Left cardiac atrium (tissue), 4 donors: ENCODE measurements at regions not wholly inside any gene's neighbourhood (a gene's known extent, or its start where the extent isn't known, plus 50 kb on each side); places are given as distances from the start of the nearest gene placed in this dataset.
A peak's percentile ranks its signal among the peaks of the same experiment; 100 is the strongest.

ENCODE experiments used
- ATAC-seq, 2 donors: fragments of 200-7000 bp; cut with Tn5 transposase; one replicate each; pipeline ENCODE4 v1.9.1; 2020; ENCODE audit warnings: mild to moderate bottlenecking in 2 of 2, moderate library complexity in 2 of 2
- DNase-seq: peaks from one replicate; pipeline ENCODE4 v3.0.0-alpha.2; 2020
- intact Hi-C, 2 donors: fragments of 100-400 bp; cut with DNase I; formaldehyde crosslinking; loops; one replicate each; pipeline versions ENCODE4 v1.14.1 to v1.15.1; 2022 to 2023
- donor health status: DM: no; HTN: yes; CAD: no.
- donor health status: DM: no; HTN: yes; CAD: no; lungs with severe emphysema.
- donor health status: DM: yes; HTN: yes; CAD: no.
- donor health status: Dilated cardiomyopathy.

DNA sequence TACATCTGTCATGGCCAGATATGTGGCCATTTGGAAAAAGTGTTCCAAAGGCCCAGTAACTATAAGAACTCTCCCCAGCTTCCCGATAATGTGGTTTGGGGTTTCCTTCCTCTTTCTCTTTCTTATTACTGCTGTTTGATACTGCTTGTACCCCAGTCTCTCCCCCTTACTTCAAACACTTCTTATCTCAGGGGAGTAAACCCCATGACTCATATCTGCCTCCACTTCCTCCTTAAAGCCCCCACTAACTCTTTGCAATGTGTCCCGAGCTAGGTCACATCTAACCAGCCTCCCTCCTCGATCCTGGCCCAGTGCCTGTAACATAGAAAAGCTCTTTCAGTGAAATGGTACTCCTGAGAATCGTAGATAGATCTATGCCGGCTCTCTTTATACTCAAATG lies 82.4 kb upstream of the STARD13 start:
- no peak for DNase-seq
- peak in 1 of 2 donors; percentile 57 for ATAC-seq
- intact Hi-C loops: no loop called here

DNA sequence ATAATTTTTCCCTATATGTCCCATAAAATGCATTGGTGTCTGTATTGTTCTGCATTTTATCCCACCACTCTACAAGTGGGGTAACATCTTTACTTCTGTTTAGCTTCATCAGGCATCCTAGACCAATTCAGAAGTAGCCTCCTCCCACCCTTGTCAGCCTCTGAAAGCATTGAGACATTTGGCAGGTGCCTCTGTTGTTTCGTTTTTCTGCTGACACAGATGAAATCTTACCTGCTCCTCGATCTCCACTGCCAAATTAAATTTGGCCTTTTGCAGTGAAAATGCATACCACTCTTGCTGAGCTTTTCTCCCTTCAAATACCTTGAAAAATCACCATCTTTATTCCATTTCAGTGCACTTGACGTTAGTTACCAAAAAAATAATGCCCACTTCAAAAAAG lies 83.5 kb upstream of the STARD13 start:
- no peak for ATAC-seq
- intact Hi-C loops: no loop called here
- DNase-seq: no peak

DNA sequence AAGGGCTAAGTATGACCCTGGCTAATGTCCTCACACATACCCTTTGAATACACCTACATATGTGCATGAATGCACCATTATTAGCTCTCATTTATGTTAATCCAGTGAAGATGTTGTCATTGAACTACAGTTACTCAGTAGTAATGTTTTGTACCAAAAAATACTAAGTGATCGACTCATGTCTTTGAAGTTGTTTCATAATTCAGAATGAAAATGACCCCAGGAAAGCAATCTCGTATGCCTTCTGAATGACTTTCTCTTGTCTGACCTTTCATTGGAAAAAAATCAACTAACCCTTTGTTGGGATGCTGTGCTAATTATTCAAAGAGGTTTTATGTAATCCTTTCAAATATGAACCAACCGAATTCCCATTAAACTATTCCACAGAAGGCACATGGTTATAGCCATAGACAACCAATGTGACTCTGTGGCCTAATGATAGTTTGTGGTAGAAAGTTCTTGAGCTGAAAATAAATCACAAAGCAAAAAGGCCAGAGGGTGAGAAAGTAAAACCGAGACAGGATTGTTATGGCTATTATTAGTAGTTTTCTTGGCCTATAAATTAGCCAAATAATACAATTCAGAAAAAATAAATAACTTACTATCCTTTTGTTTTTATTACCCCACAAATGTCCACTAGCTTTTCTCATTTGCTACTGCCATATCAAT lies 86.8 kb upstream of the STARD13 start:
- intact Hi-C loops: no loop called here
- ATAC-seq (no peak), DNase-seq (no peak)

DNA sequence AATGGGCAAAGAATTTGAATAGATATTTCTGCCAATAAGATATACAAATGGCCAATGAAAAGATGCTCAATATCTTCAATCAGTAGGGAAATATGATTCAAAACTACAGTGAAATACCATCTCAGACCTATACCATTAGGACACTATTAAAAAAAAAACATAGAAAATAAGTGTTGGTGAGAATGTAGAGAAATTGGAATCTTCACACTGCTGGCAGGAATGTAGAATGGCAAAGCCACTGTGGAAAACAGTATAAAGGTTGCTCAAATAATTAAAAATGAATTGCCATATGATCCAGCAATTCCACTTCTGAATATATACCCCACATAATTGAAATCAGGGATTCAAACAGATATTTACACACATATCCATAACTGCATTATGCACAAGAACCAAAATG lies 88.1 kb upstream of the STARD13 start:
- no peak for DNase-seq
- intact Hi-C loops: no loop called here

DNA sequence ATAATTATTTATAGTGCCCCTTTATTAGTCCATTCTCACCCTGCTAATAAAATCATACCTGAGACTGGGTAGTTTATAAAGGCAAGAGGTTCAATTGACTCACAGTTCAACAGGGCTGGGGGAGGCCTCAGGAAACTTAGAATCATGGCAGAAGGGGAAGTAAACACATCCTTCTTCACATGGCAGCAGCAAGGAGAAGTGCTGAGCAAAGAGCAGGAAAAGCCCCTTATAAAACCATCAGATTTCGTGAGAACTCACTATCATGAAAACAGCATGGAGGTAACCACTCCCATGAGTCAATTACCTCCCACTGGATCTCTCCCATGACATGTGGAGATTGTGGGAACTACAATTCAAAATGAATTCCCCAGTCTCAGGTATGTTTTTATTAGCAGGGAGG lies 89.9 kb upstream of the STARD13 start:
- intact Hi-C loops: no loop called here
- DNase-seq (no peak), ATAC-seq (no peak)

More for the DNA sequence above, 88.1 kb upstream of the STARD13 start:
- no peak for ATAC-seq

DNA sequence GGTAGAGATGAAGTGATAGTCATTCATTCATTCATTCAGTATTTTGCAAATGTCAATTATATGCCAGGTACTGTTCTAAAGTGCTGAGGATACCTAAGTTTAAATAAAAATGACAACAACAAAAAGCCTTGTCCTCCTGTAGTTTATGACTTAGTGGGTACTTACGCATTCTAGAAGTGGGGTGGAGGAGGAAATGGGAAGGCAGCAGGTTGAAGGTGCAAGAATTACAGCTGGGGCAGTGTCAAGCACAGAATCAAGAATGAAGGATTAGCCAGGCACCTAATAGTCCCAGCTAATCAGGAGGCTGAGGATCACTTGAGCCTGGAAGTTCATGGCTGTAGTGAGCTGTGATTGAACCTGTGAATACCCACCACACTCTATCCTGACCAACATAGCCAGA lies 90.7 kb upstream of the STARD13 start:
- no peak for DNase-seq
- intact Hi-C loops: no loop called here
- no peak for ATAC-seq

DNA sequence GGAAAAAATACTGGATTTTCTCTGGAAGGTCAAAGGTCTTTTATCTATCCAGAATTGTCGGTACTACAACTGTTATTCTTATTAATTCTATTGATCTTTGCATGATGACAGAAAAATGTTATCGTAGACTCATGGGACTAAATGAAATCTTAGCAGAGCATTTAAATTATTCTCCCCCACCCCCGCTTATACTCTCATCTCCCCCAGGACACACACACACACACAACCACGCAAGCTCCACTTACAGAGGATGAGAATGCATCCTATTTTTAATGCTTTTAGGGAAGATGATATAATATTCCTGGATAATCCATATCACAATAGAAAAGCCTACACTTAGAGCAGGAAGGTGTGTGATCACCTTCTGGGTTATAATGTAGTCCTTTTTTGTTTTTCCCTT lies 91.9 kb upstream of the STARD13 start:
- DNase-seq (no peak), ATAC-seq (no peak)
- intact Hi-C loops: no loop called here

DNA sequence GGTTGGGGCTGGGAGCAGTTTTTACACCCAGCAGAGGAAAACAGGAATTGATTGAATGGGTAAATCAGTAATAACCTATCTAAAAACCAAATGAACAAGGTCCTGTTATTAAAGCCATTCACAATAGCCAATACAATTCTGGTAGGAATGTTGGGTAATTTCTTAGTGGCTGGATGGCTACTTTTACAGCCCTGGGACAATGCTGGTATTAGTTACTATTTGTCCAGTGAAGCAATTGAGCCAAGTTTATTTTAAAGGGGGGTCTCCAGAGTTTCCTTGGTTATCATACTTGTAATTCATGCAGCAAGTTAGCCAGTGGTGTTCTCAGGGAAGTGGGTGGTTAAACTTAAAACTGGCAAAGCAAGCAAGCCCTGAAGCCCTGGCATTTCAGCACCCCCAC lies 92.3 kb upstream of the STARD13 start:
- DNase-seq (no peak), ATAC-seq (no peak)
- intact Hi-C loops: no loop called here

DNA sequence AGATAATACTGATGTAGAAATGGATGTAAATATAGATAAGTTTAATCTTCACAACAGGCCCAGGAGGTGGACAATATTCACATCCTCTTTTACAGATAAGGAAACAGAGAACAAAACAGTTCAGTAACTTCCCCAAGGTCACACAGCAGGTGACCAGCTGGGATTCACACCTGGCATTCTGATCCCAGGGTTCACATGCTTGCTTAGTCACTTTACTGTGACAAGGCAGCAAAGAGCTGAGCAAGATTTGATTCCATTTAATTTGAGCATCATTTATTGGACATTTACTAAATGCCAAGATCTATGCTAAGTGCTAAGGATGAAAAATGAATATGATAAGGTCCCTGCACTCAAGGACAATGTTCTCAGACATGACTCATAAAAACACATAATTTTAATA lies 94.1 kb upstream of the STARD13 start:
- intact Hi-C loops: no loop called here
- DNase-seq: no peak
- ATAC-seq: no peak

DNA sequence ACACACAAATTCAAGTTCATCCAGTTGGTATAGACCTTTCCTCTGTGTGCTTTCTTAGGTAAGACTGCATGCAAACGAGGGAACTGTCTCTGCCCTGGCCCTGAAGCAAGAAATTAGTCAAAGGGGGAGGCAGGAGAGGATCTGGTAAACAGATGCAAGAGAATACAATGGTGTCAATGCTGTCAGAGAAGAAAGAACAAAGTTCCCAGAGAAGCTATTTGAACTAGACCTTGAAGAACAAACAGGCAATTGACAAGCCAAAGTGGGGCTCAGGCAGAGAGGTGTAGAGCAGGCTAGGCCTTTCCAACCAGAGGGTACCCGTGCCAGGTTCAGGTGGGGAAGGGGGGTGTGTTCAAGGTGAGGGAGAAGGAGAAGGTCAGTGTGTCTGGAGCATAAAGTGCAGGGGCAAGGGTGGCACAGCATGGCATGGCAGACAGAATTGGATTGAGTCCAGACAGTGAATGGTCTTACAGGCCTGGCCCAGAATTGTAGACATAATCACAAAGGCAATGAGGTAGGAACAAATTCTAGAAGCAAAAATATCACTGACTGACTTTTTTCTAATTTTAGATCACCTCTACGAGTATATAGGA lies 95.0 kb upstream of the STARD13 start:
- no peak for DNase-seq
- intact Hi-C loops: no loop called here
- ATAC-seq: no peak

DNA sequence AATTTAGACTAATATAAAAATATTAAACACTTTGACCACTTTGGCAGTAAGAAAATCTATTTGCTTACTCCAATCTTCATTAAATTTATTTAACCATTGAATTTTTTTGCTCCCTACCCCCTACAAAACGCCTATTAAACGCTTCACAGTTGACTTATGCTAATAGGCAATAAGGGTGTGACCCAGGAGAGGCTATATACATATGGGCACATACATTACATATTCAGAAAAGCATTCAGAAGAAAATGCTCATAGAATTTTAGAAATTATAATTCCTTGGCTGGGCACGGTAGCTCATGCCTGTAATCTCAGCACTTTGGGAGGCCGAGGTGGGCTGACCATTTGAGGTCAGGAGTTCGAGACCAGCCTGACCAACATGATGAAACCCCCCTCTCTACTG lies 95.6 kb upstream of the STARD13 start:
- intact Hi-C loops: no loop called here
- no peak for DNase-seq
- no peak for ATAC-seq

DNA sequence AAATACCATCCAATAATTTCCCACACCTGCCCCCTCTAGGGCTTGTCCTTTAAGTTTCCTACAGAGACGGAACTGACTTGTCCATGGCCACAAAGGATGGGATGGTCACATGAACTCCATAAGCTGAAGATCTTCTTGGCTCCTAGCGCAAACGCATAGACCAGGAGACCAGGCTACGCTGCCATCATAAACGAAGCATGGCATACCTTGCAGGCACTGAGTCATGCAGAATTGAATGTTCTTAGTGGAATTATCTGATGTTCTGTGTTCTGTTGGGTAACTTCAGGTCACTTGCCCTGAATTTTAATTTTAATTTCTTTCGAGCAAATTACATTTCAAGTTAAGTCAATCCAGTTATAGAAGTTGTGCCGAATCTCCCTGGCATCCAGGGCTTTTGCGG lies 96.4 kb upstream of the STARD13 start:
- ATAC-seq: no peak
- intact Hi-C loops: no loop called here
- DNase-seq: no peak

DNA sequence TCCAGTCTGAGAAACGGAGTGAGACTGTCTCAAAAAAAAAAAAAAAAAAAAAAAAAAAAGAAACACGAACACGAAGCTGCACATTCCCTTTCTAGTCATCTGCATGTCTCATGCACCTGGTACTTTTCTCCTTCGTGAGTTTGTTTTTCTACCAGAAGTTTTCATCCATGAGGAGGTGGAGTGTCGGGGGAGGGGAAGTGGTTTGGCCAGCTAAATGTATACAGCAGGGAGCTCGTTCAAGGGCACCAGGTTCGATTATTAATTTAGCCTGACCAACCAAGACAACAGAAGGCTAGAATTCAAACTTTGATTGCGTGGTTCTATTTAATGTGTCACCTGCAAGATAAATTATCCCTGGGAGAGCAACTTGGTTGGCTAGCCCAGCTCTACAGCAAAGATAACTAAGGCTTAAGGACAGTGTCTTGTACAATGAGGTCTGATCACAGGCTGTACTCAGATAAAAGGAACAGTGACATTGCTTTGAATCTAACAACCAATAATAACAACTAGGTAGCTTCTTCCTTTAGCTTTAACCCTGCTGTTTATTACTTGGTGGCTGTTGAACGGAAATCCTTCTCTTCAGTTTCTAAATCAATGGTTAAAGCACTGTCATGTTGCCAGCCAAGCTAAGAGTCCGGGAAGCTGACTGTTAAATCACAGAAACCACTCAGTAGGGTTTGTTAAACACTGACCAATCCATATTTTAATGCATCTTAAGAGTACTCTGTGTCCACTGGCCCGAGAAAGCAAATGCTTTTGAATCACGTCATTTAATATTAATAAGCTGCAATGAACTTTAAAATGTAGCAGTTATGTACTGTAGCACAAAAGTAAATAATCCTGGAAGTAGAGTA lies 98.4 kb upstream of the STARD13 start:
- no peak for ATAC-seq
- intact Hi-C loops: no loop called here
- DNase-seq: no peak

DNA sequence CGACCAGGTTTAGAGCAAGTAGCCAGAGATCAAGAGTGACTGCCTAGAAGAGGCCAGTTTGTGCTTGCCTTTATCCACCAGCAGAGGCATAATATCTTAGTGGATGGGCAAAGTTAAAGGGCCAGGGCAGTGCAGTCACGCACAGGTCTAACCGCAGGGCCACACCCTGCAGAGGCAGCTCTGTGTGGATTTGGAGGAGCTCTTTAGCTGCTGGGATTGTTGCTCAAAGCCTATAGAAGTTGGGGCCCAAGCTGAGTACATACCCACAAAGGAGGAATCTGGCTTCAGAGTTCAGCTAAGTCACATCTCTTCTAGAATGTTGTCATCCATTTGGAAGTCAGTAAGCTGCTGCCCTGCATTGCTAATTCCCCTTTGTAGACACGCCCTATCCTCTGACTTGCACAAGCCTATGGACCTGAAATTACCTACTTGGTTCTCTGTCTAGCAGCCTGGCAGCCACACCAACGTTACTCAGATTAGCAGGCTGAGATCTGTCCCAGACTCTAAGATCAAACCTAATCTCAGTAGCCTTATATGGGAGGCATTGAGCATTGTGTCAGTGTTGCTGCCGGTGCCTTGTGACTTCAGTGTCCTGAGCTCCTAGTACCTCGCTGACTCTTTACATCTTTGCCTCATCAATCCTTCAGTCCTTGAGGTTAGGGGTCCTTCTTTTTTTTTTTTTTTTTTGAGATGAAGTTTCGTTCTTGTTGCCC lies 102.9 kb upstream of the STARD13 start:
- intact Hi-C loops: no loop called here
- ATAC-seq (peak; percentile 30 to 72), DNase-seq (no peak)

DNA sequence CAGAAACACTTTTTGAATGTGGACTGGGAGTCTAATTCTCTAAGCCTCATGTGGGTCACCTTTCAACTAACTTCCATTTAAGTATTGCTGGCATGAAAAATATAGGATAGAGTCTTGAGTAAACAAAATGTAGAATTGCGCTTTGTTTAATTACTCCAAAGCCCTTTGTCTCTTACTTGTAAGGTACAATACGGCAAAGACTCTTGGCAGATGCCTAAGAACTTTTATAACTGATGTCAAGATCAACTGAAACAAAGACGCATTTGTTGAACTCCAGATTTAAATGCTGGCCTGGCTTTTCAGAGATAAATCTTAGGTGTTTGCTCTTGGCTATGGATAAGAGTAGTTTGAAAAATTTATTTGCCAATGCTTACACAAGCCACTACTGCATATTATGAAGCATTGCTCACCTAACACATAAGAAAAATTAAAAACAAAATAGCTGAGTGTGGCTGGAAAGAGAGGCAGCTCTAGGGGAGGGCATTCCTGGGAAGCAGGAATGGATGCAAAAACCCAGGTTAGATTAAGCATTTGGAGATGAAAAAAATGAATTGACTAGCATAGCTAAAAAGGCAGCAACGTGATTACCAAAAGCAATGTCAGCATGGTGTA lies 107.3 kb upstream of the STARD13 start:
- intact Hi-C loops: no loop called here
- ATAC-seq: no peak
- no peak for DNase-seq

DNA sequence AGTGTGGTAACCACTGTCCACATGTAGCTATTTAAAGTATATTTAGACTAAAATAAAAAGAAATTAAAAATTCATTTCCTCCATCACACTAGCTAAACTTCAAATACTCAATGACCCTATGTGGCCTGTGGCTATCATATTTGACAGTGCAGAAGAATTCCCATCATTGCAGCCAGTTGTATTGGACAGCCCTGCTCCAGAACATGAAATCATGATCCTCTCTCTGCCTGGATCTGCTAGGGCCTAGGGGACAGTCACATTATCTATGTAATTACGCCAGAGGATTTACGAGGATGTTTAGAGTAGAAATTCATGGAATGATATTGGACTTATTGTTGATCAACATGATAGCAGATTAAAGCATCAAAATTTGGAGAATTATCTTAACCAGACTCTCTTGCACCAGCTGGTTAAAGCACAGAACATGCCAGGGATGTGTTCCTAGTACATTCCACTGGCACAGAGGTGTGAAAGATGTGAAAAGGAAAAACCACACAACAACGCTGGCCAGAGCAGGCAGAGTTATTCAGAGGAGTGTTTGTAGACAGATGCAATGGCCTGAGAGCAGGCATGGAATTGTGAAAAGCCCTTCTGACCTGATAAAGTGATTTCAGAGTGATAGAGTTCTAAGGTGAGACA lies 108.9 kb upstream of the STARD13 start:
- ATAC-seq: peak; percentile 67 to 93
- intact Hi-C loops: no loop called here
- DNase-seq: no peak

DNA sequence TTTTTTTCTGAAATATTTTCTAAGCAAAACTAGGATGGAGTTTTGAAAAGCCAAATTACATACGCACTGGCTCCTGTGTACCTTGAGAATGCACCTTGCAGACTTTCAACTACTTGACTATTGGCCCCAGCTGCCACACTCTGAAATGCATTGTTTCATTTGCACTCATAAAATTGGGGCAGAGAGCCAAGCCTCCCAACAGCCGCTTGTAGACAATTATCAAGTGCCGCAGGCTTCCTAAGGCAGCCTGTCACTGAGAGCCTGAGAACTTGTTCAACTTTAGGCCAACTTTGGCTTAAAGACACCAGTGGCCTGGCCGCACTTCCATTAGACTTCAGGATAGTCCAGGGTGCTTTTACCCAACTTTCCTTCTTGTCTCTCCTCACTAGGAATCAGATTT lies 115.7 kb upstream of the STARD13 start:
- intact Hi-C loops: loop anchor here in 1 of 2 donors (10.0 kb wide), 1 partner anchor 134 kb away; no protein-coding TSS in a partner anchor
- ATAC-seq: peak; percentile 55 to 56
- peak; percentile 27 for DNase-seq

DNA sequence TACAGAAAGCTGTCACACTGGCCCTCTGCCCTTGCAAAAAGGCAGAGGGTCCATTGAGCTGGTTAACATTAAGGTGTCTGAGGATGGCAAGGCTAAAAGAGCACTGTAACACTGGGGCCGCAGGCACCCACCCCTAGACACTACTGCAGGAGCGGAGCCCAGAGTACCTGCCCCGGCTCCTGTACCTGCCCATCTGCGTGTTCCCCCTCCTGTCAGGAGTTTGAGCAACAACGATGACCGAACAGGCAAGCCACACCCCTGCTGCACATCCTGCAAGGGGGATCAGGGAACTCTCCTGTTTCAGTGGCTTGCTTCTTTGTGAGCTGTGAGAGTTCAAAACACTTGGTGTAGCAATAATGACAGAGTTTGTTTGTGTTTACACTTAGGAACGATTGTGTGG lies 117.4 kb upstream of the STARD13 start:
- ATAC-seq (no peak), DNase-seq (no peak)
- intact Hi-C loops: loop anchor here in 1 of 2 donors (10.0 kb wide), 1 partner anchor 132 kb away; no protein-coding TSS in a partner anchor

DNA sequence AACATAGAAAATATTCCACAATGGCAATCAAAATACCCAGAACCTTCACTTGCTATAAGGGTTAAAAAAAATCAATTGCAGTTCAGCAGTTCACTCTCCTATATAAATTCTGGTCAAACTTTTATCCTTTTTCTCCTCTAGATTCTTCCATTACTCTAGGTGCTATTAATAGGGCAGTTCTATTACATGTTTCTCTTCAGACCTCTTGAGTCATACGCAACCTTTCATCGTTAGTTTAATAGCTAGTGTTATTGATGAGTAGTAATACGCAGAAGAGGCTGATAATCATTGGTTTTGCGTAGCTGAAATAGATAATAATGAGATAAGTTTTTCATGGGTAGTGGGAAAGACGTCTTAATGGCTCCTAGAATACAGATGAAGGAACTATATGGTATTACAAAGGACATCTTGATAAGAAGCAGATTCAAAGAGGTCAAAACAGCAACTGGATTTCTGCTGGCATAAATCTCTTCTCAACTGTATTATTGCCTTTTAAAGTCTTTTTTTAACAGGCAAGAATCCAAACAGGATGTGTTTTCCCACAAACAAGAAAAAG lies 118.3 kb upstream of the STARD13 start:
- intact Hi-C loops: loop anchor here in 1 of 2 donors (10.0 kb wide), 1 partner anchor 131 kb away; no protein-coding TSS in a partner anchor
- ATAC-seq: no peak
- no peak for DNase-seq
